NCI-H1694 (cell line): ENCODE measurements at regions not wholly inside any gene's neighbourhood (a gene's known extent, or its start where the extent isn't known, plus 50 kb on each side); places are given as distances from the start of the nearest gene placed in this dataset.

Experiments used
- DNase-seq: peaks from one replicate; lab custom pipeline; 2025; lab: John Stamatoyannopoulos, UW

GRCh38 chr13:32910530-32910929 is 105.7 kb upstream of the KL start:
- DNase-seq = no peak

GRCh38 chr13:32911506-32911905 is 104.7 kb upstream of the KL start:
- DNase-seq = no peak

DNA sequence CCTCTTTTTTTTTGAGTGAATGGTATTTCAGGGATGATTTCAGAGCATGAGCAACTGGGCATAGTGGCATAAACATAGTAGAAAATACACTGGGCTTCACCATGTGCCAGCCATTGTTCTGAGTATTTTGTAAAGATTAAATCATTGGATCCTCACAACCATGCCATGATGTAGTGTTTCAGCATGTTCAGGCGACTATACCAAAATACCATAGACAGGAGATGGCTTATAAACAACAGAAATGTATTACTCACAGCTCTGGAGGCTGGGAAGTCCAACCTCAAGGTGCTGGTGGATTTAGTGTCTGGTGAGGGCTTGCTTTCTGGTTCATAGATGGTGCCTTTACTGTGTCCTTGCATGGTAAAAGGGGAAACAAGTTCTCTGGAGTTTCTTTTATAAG is 101.5 kb upstream of the KL start:
- DNase-seq = no peak

DNA sequence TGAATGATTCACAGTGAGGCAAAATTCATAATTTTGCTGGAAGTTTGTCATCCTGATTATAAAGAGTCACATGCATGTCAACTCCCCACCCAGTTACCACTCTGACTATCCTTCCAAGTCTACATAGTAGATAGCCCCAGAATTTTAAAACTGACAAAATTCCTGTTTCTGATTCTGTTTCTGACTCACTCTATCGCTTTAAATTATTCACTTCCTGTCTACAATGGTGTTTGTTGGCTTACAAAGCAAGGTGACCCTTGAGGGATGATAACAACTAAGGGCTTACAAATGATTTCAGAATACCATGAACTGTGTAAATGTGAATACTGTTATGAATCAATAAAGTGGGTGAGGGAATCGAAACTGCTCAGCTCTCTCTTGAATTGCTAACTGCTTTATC is 98.7 kb upstream of the KL start:
- DNase-seq = no peak

DNA sequence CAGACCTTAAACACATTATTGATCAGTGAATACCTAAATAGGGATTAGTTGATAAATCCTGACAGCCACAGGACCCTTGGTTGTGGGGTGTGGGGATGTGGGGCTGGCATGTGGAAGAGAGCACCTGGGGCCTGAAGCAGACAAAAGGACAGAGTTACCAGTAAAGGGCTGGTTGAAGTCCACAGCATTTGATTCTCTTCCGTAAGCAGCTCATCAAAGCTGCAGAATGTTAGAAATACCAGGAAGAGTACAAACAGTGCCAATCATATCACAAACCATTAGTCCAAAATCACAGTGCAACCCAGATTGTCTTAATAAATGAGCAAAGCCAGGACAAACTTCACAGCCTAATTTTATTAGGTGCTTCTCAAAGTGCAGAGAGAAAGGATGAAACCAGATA is 92.5 kb upstream of the KL start:
- no peak for DNase-seq

GRCh38 chr13:32924886-32925285 is 91.3 kb upstream of the KL start:
- no peak for DNase-seq

DNA sequence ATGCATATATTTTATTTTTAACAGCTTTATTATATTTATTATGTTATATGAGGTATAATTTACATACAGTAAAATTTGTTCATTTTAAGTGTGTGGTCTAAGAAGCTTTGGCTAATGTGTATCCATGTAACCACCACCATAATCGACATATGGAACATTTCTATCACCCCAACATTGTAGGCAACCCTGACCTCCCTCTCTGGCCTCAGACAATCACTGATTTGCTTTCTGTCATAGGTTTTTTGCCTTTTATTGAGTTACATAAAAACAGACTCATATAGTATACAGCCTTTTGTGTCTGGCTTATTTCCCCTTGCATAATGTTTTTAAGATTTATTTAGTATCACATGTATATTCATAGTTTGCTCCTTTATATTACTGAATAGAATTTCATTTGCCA is 90.7 kb upstream of the KL start:
- no peak for DNase-seq

GRCh38 chr13:32932376-32932775 is 83.8 kb upstream of the KL start:
- no peak for DNase-seq

GRCh38 chr13:32936716-32937115 is 79.5 kb upstream of the KL start:
- DNase-seq = no peak

- no peak for DNase-seq
Measured at GRCh38 chr13:32938314-32938713, 77.9 kb upstream of the KL start.

DNA sequence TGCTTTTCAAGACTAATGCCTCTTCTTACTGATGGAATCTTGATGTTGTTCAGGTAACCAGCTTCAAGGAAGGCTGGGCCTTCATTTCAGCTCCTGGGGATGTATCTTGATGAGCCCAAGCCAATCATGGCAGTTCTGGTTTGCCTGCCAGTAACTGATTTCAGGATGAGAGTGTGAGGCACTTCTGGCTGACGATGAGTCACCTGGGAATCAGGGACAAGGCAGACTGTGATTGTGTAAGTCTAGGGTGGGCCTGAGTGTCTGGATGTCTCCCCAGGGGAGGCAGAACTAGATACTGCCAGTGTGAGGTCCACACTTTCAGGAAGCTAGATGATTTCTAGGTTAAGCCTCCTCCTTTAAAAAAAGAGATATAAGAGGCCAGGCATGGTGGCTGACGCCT is 77.3 kb upstream of the KL start:
- no peak for DNase-seq

DNA sequence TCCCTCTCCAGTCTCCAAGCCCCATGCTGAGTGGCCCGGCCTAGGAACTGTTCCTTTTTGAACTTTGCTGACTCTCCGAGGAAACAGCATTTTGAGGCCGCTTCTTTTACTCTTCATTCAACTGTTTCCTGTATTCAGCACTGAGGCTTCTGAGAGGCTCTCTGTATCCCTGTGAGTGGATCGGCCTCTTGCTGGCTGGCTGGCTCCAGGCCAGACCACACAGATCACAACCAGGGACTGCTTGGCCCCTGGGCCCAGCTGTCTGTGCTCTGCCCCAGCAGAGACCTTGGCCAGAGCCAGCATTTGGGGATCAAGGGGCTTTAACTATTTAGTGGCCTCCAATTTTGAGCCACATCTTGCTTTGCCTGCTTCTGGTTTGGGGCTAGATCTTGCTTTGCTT is 75.6 kb upstream of the KL start:
- no peak for DNase-seq

- no peak for DNase-seq
Measured at GRCh38 chr13:32941368-32941767, 74.9 kb upstream of the KL start.

DNA sequence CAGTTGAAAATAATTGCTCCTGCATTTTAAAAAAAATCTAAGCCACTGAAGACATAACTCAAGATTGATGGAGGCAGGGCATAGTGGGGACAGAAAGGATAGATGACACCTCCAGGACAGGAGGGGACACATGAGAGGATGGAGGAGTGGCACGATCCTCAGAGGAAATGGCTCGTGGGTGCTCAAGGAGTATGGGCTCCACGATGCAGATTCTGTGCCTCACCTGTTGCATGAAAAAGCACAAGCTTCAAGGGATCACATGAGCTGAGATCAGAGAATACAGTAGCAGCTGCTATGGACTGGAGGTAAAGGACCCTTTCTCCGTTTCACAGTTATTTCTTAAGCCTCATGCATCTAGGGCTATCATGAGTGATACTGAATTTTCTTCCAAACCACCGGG is 69.7 kb upstream of the KL start:
- no peak for DNase-seq

GRCh38 chr13:32947411-32948276 is 68.6 kb upstream of the KL start:
- peak; percentile 65 for DNase-seq

- DNase-seq = no peak
Measured at GRCh38 chr13:32949820-32950219, 66.4 kb upstream of the KL start.

GRCh38 chr13:32951580-32951979 is 64.6 kb upstream of the KL start:
- no peak for DNase-seq

- no peak for DNase-seq
Measured at GRCh38 chr13:32955881-32956594, 60.2 kb upstream of the KL start.

GRCh38 chr13:32956595-32956933 is 59.7 kb upstream of the KL start:
- no peak for DNase-seq

DNA sequence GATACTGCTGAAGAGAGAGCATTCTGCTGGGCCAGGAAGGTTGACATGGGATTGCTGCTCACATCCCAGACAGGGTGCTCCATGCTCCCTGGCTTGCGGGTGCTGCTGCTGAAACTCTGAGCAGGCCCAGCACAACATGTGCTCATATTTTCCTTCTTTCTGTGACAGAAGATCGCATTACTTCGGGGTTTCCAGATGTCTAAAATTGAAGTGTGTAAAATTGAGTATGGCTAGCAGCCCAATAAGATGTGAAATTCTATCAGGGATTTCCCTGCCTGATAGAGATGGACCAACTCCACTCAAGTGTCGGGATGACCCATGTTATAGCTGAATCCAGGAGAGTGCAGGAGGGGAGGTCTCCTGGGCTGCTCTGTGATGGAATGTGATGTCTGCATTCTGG is 55.6 kb upstream of the KL start:
- no peak for DNase-seq

GRCh38 chr13:32961724-32962123 is 54.5 kb upstream of the KL start:
- no peak for DNase-seq

DNA sequence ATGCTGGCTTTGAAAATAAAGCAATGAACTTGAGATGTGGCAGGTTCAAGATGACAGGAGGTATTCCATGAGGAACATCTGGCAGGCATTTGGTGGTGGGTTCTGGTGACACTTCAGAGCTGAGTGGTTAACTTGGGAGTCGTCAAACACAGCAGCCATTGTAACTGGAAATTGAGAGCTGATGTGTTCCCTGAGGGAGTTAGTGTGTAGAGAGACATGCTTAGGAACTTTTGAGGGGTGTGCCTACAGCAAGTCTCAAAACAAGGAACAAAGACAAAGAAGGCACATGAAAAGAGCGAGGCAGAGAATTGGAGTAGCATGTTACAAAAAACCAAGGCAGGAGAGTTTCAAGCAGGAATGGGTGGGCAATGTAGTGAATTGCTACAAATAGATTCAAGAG is 53.9 kb upstream of the KL start:
- DNase-seq = no peak

- DNase-seq = no peak
Measured at GRCh38 chr13:32964987-32965386, 51.2 kb upstream of the KL start.
